ENCODE measurements at regions not wholly inside any gene's neighbourhood (a gene's known extent, or its start where the extent isn't known, plus 50 kb on each side); places are given as distances from the start of the nearest gene placed in this dataset.

- H3K27ac ChIP-seq (ENCODE audit: low read length), result no peak overlapping the region
Measured at GRCh38 chr11:15818132-15818842, 538.1 kb downstream of the SOX6 start.

DNA sequence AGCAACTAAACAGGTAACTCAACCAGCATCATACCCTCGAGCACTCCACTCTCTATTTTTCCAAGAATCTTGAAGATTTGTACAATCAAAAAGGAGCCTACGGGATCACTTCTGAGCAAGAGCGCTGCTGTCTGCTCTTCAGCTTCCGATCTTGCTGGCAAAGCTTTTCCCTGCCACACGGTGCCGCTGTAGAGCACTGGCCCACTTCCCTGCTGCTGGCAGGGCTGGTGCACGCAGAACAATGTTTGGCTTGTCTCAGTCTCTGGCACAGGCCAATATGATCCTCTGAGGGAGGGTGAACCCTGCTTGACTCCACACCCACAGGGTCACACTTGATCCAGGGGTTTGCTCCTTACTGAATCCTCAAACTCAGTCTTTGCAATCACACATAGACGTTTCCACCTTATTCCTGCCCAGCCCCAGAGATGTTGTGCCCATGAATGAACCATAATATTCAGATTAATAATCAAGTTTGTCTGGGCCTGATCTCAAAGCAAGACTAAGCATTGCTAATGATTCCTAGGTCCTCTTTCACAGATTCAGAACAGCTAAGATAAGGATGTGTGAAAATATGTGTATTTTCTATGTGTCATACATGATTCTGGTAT is 536.6 kb downstream of the SOX6 start:
- H3K27ac ChIP-seq (ENCODE audit: low read length), result no peak overlapping the region
- 37% methylated on average over 8 of the region's 8 CpGs for WGBS (ENCODE audit: insufficient coverage)
- no peak overlapping the region for H3K4me3 ChIP-seq (ENCODE audit: low read length)
- intact Hi-C loops (cut with micrococcal nuclease), result loop anchor here (5.0 kb wide), 1 partner anchor 788 kb away; no protein-coding TSS in a partner anchor
- Mint-ChIP-seq H3K27ac (no peak overlapping the region), H3K9me3 (peaks cover 2% of the 10 kb centered on the region in 2 donors), H3K36me3 (no peaks in the 10 kb centered on the region), H3K4me1 (no peaks in the 10 kb centered on the region), H3K27me3 (ENCODE audit: low read depth in 2 of 2) (no peaks in the 10 kb centered on the region), H3K4me3 (no peak overlapping the region)
- TF ChIP-seq, protein P1, sequence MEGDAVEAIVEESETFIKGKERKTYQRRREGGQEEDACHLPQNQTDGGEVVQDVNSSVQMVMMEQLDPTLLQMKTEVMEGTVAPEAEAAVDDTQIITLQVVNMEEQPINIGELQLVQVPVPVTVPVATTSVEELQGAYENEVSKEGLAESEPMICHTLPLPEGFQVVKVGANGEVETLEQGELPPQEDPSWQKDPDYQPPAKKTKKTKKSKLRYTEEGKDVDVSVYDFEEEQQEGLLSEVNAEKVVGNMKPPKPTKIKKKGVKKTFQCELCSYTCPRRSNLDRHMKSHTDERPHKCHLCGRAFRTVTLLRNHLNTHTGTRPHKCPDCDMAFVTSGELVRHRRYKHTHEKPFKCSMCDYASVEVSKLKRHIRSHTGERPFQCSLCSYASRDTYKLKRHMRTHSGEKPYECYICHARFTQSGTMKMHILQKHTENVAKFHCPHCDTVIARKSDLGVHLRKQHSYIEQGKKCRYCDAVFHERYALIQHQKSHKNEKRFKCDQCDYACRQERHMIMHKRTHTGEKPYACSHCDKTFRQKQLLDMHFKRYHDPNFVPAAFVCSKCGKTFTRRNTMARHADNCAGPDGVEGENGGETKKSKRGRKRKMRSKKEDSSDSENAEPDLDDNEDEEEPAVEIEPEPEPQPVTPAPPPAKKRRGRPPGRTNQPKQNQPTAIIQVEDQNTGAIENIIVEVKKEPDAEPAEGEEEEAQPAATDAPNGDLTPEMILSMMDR (IDR thresholded peaks at IDR 0.05), result no peak
- H3K4me1 ChIP-seq (ENCODE audit: control insufficient read depth, insufficient read depth, low read length), result no peaks in the 10 kb centered on the region
- H3K27me3 ChIP-seq (ENCODE audit: control insufficient read depth, insufficient read depth, low read length), result no peaks in the 10 kb centered on the region
- H3K9me3 ChIP-seq (ENCODE audit: control insufficient read depth, insufficient read depth, low read length), result no peaks in the 10 kb centered on the region
- no peaks in the 10 kb centered on the region for H3K36me3 ChIP-seq (ENCODE audit: control insufficient read depth, insufficient read depth, low read length)
- DNase-seq (peak in 1 of 2 donors; percentile 22), ATAC-seq (peak; percentile 42 to 63 (median 62))

More at GRCh38 chr11:15818132-15818842, 538.1 kb downstream of the SOX6 start:
- Histone ChIP-seq H3K4me3 (ENCODE audit: low read length) (no peak overlapping the region), H3K9me3 (ENCODE audit: control insufficient read depth, insufficient read depth, low read length) (no peaks in the 10 kb centered on the region), H3K36me3 (ENCODE audit: control insufficient read depth, insufficient read depth, low read length) (no peaks in the 10 kb centered on the region), H3K4me1 (ENCODE audit: control insufficient read depth, insufficient read depth, low read length) (no peaks in the 10 kb centered on the region), H3K27me3 (ENCODE audit: control insufficient read depth, insufficient read depth, low read length) (no peaks in the 10 kb centered on the region)
- Mint-ChIP-seq H3K27ac (no peak overlapping the region), H3K4me1 (no peaks in the 10 kb centered on the region), H3K27me3 (ENCODE audit: low read depth in 2 of 2) (no peaks in the 10 kb centered on the region), H3K36me3 (no peaks in the 10 kb centered on the region), H3K9me3 (peaks cover 2% of the 10 kb centered on the region in 2 donors), H3K4me3 (no peak overlapping the region)
- WGBS (ENCODE audit: insufficient coverage), result 23% methylated on average over 6 of the region's 6 CpGs
- intact Hi-C loops (cut with micrococcal nuclease), result no loop called here
- no peak for DNase-seq
- ATAC-seq, result no peak
- TF ChIP-seq, protein P1 (IDR thresholded peaks at IDR 0.05), result no peak

- intact Hi-C loops (cut with micrococcal nuclease), result loop anchor here (5.0 kb wide), 1 partner anchor 786 kb away; no protein-coding TSS in a partner anchor
- ATAC-seq (no peak), DNase-seq (no peak)
- Histone ChIP-seq H3K36me3 (ENCODE audit: control insufficient read depth, insufficient read depth, low read length) (no peaks in the 10 kb centered on the region), H3K9me3 (ENCODE audit: control insufficient read depth, insufficient read depth, low read length) (no peaks in the 10 kb centered on the region), H3K27me3 (ENCODE audit: control insufficient read depth, insufficient read depth, low read length) (no peaks in the 10 kb centered on the region), H3K4me1 (ENCODE audit: control insufficient read depth, insufficient read depth, low read length) (no peaks in the 10 kb centered on the region), H3K4me3 (ENCODE audit: low read length) (no peak overlapping the region), H3K27ac (ENCODE audit: low read length) (no peak overlapping the region)
- no peak overlapping the region for H3K27ac Mint-ChIP-seq
- no peaks in the 10 kb centered on the region for H3K36me3 Mint-ChIP-seq
- H3K9me3 Mint-ChIP-seq, result no peaks in the 10 kb centered on the region
- H3K4me3 Mint-ChIP-seq, result no peak overlapping the region
- no peaks in the 10 kb centered on the region for H3K4me1 Mint-ChIP-seq
- TF ChIP-seq, protein P1 (IDR thresholded peaks at IDR 0.05), result no peak
- H3K27me3 Mint-ChIP-seq (ENCODE audit: low read depth in 2 of 2), result no peaks in the 10 kb centered on the region
Measured at GRCh38 chr11:15821451-15821850, 534.9 kb downstream of the SOX6 start.

All from natural killer cell (primary cell).